NCI-H82 (cell line): ENCODE measurements at regions not wholly inside any gene's neighbourhood (a gene's known extent, or its start where the extent isn't known, plus 50 kb on each side); places are given as distances from the start of the nearest gene placed in this dataset.
"Not testable (repeated sequence)": the region's sequence is repeated elsewhere in the genome, so short reads cannot be mapped to it uniquely, and the experiment has no call there.

Experiments
- DNase-seq: peaks from one replicate; lab custom pipeline; 2025; lab: John Stamatoyannopoulos, UW

GRCh38 chr14:104304451-104305351 is 166.3 kb downstream of the KIF26A start:
- no peak for DNase-seq

- no peak for DNase-seq
Measured at GRCh38 chr14:104305511-104306449, 167.4 kb downstream of the KIF26A start.

GRCh38 chr14:104306450-104307040 is 168.2 kb downstream of the KIF26A start:
- DNase-seq = no peak

GRCh38 chr14:104307246-104307626 is 168.8 kb downstream of the KIF26A start:
- DNase-seq = no peak

- no peak for DNase-seq
Measured at GRCh38 chr14:104307627-104308401, 169.4 kb downstream of the KIF26A start.

GRCh38 chr14:104308534-104308933 is 170.1 kb downstream of the KIF26A start:
- not testable (repeated sequence) for DNase-seq

- no peak for DNase-seq
Measured at GRCh38 chr14:104309657-104310369, 171.4 kb downstream of the KIF26A start.

- DNase-seq = no peak
Measured at GRCh38 chr14:104311358-104311757, 173.0 kb downstream of the KIF26A start.

- no peak for DNase-seq
Measured at GRCh38 chr14:104313674-104314073, 175.3 kb downstream of the KIF26A start.

GRCh38 chr14:104314251-104314941 is 176.0 kb downstream of the KIF26A start:
- no peak for DNase-seq

GRCh38 chr14:104315169-104315568 is 176.8 kb downstream of the KIF26A start:
- no peak for DNase-seq

- DNase-seq = no peak
Measured at GRCh38 chr14:104315625-104316024, 177.2 kb downstream of the KIF26A start.

- DNase-seq = no peak
Measured at GRCh38 chr14:104316121-104316722, 177.8 kb downstream of the KIF26A start.

GRCh38 chr14:104316723-104317491 is 178.5 kb downstream of the KIF26A start:
- DNase-seq = no peak

- no peak for DNase-seq
Measured at GRCh38 chr14:104317492-104317805, 179.1 kb downstream of the KIF26A start.

- DNase-seq = no peak
Measured at GRCh38 chr14:104317975-104318557, 179.7 kb downstream of the KIF26A start.

GRCh38 chr14:104318558-104319490 is 180.4 kb downstream of the KIF26A start:
- no peak for DNase-seq
